OCI-LY1 (cell line): ENCODE measurements at regions not wholly inside any gene's neighbourhood (a gene's known extent, or its start where the extent isn't known, plus 50 kb on each side); places are given as distances from the start of the nearest gene placed in this dataset.

Source experiments
- H2AFZ ChIP-seq: fragments of 200-600 bp; sonication (generic), shearing (Covaris generic); 2 replicates; pipeline ENCODE4 v1.6.0; 2014; ENCODE audit warnings: antibody characterized with exemption, mild to moderate bottlenecking, low read length
- H3F3A ChIP-seq: fragments of 200-600 bp; sonication (generic), shearing (Covaris generic); 2 replicates; pipeline ENCODE4 v1.6.0; 2014; ENCODE audit warnings: mild to moderate bottlenecking, antibody characterized with exemption, low read length, moderate library complexity; ENCODE audit not compliant: insufficient read depth
- H3K27ac ChIP-seq: fragments of 200-600 bp; sonication (generic); 2 replicates; pipeline ENCODE4 v1.5.1; 2014; ENCODE audit warnings: low read length, mixed run types, mild to moderate bottlenecking, low read depth; ENCODE audit not compliant: poor library complexity, severe bottlenecking
- H3K27me3 ChIP-seq: fragments of 200-600 bp; sonication (generic); 2 replicates; pipeline ENCODE4 v1.6.0; 2014; ENCODE audit warnings: antibody characterized with exemption, mild to moderate bottlenecking, low read length, moderate library complexity; ENCODE audit not compliant: insufficient read depth
- H3K36me3 ChIP-seq: fragments of 200-600 bp; sonication (generic); 2 replicates; pipeline ENCODE4 v1.6.1; 2014; ENCODE audit warnings: mild to moderate bottlenecking, antibody characterized with exemption, low read length, moderate library complexity, mixed read lengths; ENCODE audit not compliant: insufficient read depth
- H3K4me1 ChIP-seq: fragments of 200-600 bp; sonication (generic); 2 replicates; pipeline ENCODE4 v1.5.1; 2014; ENCODE audit warnings: mild to moderate bottlenecking, low read length, moderate library complexity; ENCODE audit not compliant: insufficient read depth, severe bottlenecking
- H3K4me2 ChIP-seq: fragments of 200-600 bp; sonication (generic), shearing (Covaris generic); 2 replicates; pipeline ENCODE4 v1.6.1; 2014; ENCODE audit warnings: low read length
- H3K4me3 ChIP-seq: fragments of 200-600 bp; sonication (generic); 2 replicates; pipeline ENCODE4 v1.5.1; 2014; ENCODE audit warnings: low read length, low read depth, mild to moderate bottlenecking, mixed read lengths; ENCODE audit not compliant: poor library complexity, severe bottlenecking
- H3K79me2 ChIP-seq: fragments of 200-600 bp; shearing (Covaris generic); 2 replicates; pipeline ENCODE4 v1.6.1; 2016; ENCODE audit warnings: mixed run types, low read length, mixed read lengths; ENCODE audit not compliant: insufficient read depth
- H3K9ac ChIP-seq: fragments of 200-600 bp; sonication (generic), shearing (Covaris generic); 2 replicates; pipeline ENCODE4 v1.6.1; 2014; ENCODE audit warnings: mild to moderate bottlenecking, low read length, mixed read lengths
- H3K9me2 ChIP-seq: fragments of 200-600 bp; sonication (generic), shearing (Covaris generic); 2 replicates; pipeline ENCODE4 v1.6.1; 2014; ENCODE audit warnings: low read depth, mild to moderate bottlenecking, low read length, mixed read lengths
- H3K9me3 ChIP-seq: fragments of 200-600 bp; shearing (Covaris generic); 2 replicates; pipeline ENCODE4 v1.6.1; 2014; ENCODE audit warnings: low read length, mixed read lengths
- H4K20me1 ChIP-seq: fragments of 200-600 bp; sonication (generic), shearing (Covaris generic); 2 replicates; pipeline ENCODE4 v1.6.0; 2016; ENCODE audit warnings: mild to moderate bottlenecking, low read length; ENCODE audit not compliant: insufficient read depth
- EZH2 ChIP-seq: fragments of 200-600 bp; sonication (generic), shearing (Covaris generic); IDR thresholded peaks from 2 replicates; pipeline ENCODE4 v1.8.0; 2017; ENCODE audit warnings: borderline replicate concordance, mixed run types, mild to moderate bottlenecking, antibody characterized with exemption, low read length, moderate library complexity, mixed read lengths
- TF ChIP-seq, protein P1 (sequence below): fragments of 200-600 bp; sonication (generic), shearing (Covaris generic); IDR thresholded peaks from 2 replicates; pipeline ENCODE4 v1.5.1; 2017; ENCODE audit warnings: mild to moderate bottlenecking, antibody characterized with exemption, low read length, moderate library complexity, mixed read lengths

DNA sequence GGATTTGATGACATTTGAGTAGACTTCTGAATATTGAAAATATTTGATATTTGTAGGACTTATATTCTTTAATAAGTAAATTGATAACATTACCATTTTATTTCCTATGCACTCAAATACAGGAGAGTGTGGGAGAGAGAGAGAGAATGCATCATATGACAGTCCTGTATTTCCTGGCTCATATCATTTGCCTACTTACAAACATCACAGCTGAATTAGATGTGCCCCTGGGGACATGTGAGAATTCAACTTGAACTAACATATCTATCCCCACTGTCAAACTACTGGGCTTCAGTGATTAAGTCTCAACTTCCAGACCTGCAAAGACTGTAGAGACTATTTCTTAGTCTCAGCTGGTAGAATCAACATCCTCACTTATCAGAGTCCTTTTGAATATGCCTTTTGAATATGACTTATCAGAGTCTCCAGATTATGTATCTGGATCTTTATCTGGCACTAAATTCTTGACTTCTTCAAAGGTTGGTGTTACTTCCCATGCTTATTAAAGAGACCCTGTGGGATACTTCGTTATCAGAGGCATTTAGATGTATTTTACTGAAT, 75.5 kb downstream of the PABPC4L start:
- Histone ChIP-seq H3K9me2 (no peaks in the 10 kb centered on the region), H3K9ac (no peak overlapping the region), H3K79me2 (no peaks in the 10 kb centered on the region), H3K4me2 (no peak overlapping the region), H3K27ac (no peak overlapping the region), H2AFZ (no peak overlapping the region), H3K4me1 (no peaks in the 10 kb centered on the region), H4K20me1 (no peaks in the 10 kb centered on the region), H3F3A (no peaks in the 10 kb centered on the region), H3K36me3 (no peaks in the 10 kb centered on the region), H3K27me3 (no peaks in the 10 kb centered on the region), H3K4me3 (no peak overlapping the region), H3K9me3 (no peaks in the 10 kb centered on the region)
- TF ChIP-seq, protein P1, sequence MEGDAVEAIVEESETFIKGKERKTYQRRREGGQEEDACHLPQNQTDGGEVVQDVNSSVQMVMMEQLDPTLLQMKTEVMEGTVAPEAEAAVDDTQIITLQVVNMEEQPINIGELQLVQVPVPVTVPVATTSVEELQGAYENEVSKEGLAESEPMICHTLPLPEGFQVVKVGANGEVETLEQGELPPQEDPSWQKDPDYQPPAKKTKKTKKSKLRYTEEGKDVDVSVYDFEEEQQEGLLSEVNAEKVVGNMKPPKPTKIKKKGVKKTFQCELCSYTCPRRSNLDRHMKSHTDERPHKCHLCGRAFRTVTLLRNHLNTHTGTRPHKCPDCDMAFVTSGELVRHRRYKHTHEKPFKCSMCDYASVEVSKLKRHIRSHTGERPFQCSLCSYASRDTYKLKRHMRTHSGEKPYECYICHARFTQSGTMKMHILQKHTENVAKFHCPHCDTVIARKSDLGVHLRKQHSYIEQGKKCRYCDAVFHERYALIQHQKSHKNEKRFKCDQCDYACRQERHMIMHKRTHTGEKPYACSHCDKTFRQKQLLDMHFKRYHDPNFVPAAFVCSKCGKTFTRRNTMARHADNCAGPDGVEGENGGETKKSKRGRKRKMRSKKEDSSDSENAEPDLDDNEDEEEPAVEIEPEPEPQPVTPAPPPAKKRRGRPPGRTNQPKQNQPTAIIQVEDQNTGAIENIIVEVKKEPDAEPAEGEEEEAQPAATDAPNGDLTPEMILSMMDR: no peak
- no peak for TF ChIP-seq EZH2

DNA sequence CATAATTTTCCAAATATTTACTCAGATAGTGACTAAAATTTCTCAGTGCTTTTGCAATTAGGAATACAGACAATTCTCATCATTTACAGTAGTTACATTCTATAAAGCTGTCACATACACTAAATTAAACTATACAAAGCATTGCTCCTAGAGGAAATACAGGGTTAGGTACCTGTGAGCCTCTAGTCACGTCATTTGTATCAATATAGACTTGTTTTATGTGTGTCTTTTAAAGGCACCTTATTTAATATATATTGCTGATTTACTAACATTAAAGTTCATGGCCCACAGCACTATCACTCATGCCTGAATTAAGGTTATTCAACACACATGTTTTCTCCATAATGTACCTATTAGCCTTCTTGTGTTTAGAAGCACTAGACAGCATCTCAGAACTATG, 78.7 kb downstream of the PABPC4L start:
- no peaks in the 10 kb centered on the region for H3K27me3 ChIP-seq
- H3K9me3 ChIP-seq: no peaks in the 10 kb centered on the region
- no peaks in the 10 kb centered on the region for H3K9me2 ChIP-seq
- no peak overlapping the region for H3K9ac ChIP-seq
- no peaks in the 10 kb centered on the region for H3K36me3 ChIP-seq
- H3K79me2 ChIP-seq: no peaks in the 10 kb centered on the region
- no peaks in the 10 kb centered on the region for H3K4me1 ChIP-seq
- TF ChIP-seq, protein P1: no peak
- TF ChIP-seq EZH2: no peak
- H3K4me2 ChIP-seq: no peak overlapping the region
- H3F3A ChIP-seq: no peaks in the 10 kb centered on the region
- H3K4me3 ChIP-seq: no peak overlapping the region
- H3K27ac ChIP-seq: no peak overlapping the region
- H4K20me1 ChIP-seq: no peaks in the 10 kb centered on the region
- H2AFZ ChIP-seq: no peak overlapping the region

DNA sequence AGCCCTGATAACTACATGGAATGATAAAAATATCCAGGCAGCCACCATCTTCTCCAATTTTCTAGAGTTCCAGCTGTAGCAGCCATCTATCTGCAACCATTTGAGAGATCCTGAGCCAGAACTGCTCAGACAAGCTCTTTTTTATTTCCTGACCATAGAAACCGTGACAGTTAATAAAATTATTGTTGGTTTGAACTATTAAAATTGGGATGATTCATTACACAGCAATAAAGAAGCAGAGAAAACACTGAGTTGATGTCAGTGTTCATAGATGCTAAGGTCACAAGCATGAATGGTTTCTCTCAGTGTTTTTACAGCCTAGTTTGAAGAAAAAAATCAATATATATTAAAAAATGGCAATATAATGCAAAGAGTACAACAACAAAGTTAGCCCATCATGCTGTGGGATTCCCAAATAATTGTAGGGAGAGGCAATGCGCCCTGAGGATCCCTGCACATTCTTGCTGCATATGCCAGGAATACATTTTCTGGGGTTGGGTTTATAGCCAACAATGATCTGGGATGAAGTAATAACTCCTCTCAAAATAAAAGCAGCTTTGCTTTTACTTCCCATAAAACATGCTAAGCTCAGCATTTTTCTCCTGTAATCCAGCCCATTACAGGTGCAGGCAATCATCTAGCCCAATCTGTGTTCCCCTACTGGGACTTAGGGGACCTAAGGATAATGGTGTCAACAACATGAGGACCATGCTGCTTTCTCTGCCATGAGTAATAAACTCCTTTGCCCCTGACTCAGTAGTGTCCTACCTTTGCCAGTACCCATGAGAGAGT, 84.0 kb downstream of the PABPC4L start:
- TF ChIP-seq, protein P1: no peak
- TF ChIP-seq EZH2: no peak
- H4K20me1 ChIP-seq: no peaks in the 10 kb centered on the region
- H3K9me3 ChIP-seq: no peaks in the 10 kb centered on the region
- no peaks in the 10 kb centered on the region for H3K36me3 ChIP-seq
- no peaks in the 10 kb centered on the region for H3K79me2 ChIP-seq
- H3K4me3 ChIP-seq: no peak overlapping the region
- no peaks in the 10 kb centered on the region for H3K4me1 ChIP-seq
- H3K27ac ChIP-seq: no peak overlapping the region
- H3F3A ChIP-seq: no peaks in the 10 kb centered on the region
- H3K4me2 ChIP-seq: no peak overlapping the region
- H3K27me3 ChIP-seq: no peaks in the 10 kb centered on the region
- H3K9me2 ChIP-seq: no peaks in the 10 kb centered on the region
- H2AFZ ChIP-seq: peak overlapping the region; percentile 3; the same call in 1 of the 2 replicates
- no peak overlapping the region for H3K9ac ChIP-seq
